RCC 7860 (cell line): ENCODE measurements at regions not wholly inside any gene's neighbourhood (a gene's known extent, or its start where the extent isn't known, plus 50 kb on each side); places are given as distances from the start of the nearest gene placed in this dataset.
"Not testable (repeated sequence)": the region's sequence is repeated elsewhere in the genome, so short reads cannot be mapped to it uniquely, and the experiment has no call there.

Experiments used
- DNase-seq: peaks from one replicate; pipeline ENCODE4 v3.0.0-alpha.2; 2015; ENCODE audit warnings: low spot score
- FAIRE-seq: peaks from 2 replicates; lab custom pipeline; 2012; peaks lifted over from hg19 to GRCh38; lab: Jason Lieb, UNC

DNA sequence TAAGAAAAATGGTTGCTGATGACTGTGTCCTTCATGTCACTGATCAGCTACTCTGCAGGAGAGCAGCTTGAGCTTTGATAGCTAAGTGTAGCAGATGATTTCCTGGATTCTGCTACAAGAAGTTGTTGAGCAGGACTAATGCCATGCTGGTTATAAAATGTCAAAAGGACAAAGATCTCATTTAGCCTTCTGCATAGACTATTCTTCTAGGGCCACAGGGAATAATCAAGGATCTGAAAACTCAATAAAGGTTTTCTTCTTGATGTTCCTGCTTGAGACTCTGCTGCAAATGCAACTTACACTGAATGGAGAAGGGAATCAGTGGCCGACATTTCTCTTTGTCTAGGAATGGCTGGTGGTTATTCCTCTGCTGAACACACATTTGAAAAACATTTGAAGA, 360.3 kb upstream of the PTCHD4 start:
- no peak for DNase-seq
- FAIRE-seq = no peak

DNA sequence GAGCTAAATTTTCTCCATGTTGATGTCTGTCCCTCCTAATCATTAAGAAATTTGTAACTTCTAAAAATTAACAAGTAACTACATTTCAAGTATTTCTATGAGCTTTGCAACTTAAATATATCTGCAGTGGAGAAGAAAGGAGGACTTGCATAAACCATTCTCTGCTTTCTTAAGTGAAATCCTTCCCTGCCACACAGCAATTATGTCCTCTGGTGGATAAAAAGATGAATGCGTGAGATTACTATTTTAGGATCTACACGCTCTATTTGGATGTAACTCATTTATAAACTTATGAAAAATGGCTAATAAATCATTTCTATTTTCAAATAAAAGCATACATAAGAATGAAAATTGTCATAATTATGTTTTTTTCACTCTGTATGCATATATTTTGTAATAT, 338.0 kb upstream of the PTCHD4 start:
- FAIRE-seq (no peak), DNase-seq (no peak)

- FAIRE-seq (no peak), DNase-seq (no peak)
These were observed 336.3 kb upstream of the PTCHD4 start for GRCh38 chr6:48447251-48447650.

DNA sequence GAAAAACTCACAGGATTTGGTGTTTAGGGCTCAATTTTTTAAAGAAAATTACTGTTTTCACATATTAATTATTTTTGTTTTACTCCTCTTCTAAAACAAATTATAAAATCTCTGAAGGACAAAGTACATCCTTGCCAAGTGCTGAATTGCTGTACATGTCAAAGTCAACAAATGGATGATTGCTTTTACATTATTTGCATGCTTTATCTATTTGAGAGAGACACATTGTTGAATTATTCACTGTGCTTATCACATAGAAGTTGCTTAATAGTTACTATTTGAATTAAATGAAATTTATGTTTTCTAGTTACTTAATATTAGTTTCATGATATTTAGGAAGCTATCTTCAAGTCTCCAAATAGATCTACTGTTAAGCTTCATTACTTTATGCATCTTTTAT, 318.6 kb upstream of the PTCHD4 start:
- peak; percentile 4 for FAIRE-seq
- DNase-seq = no peak

DNA sequence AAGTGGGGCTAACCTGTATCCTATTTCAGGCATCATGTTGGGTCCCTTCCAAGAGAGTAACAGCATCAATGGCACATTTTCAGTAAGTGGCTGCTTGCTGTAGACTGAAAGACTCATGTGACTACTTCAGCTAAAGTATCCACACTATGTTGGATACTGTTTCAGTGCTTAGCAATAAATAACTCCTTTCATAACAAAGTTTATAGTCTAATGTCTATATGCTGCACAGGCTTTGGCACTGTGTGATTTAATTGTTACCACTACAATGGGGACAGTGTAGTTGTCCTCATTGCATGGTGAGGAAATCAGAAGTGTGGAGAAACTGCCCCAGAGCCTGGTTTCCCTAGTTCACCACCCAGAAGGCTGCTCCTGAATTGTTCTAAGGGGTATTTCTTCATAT, 318.0 kb upstream of the PTCHD4 start:
- no peak for FAIRE-seq
- DNase-seq = no peak

DNA sequence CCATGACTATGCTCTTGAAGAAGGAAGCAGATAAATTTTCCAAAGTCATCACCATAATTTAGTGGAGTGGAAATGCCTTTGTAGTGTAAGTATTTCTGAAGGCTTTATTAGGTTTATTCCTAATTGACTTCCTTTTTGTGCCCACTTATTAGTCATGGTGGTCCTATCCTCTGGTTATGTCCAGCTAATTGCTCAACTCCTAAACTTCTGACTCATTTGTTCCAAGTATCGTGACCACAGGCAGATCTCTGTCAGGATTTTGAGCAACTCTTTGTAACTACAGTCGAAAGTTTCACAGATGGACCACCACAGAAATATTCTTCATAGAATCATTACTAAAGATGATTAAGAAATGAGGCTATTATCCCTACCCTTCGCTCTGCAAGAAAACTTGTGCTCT, 315.6 kb upstream of the PTCHD4 start:
- DNase-seq = peak; percentile 51
- peak; percentile 64 for FAIRE-seq

DNA sequence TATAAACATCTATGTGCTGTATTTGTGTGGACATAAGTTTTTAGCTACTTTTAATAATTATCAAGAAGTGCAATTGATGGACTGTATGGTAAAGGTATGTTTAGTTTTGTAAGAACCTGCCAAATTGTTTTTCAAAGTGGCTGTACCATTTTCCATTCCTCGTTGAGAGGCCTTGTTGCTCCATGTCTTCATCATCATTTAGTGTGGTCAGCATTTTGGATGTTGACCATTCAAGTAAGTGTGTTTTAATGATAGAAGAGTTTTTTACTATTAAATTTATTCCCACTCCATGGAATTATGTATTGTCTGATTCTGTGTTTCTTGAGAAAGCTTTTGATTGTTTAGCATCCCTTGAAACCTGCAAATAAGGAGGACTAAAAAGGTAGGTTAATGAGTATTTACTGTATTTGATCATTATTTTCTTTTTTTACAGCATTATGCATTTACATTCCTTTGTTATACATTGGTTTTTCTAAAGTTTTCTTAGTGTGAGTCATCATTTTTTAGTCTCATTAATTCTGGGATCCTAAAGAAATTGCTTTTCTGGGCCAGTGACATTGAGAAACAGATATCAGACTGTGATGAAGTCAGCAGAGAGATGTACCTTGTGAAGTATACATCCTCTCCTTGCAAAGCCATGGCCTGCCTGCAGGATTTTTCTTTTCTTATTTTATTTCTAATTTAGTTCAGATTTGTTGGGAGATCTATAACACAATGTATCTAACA, 312.8 kb upstream of the PTCHD4 start:
- no peak for FAIRE-seq
- DNase-seq = no peak

DNA sequence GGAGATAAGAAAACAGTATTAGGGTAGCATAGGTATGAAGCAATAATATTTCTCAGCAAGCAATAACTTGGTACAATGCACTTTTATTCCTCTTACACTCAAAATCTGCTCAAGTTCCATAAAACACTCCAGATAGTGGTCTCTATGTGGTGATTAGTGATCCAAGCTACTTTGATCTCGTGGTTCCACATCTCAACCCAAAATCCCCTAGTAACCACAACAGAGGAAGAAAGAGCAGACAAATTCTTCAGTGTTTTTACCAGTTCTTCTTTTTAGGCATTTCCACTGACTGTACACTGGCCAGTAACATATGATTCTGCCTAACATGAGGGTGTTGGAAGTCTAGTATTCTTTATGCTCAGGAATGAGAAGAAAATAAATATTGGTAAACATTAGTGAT, 309.0 kb upstream of the PTCHD4 start:
- FAIRE-seq (no peak), DNase-seq (no peak)

GRCh38 chr6:48417927-48418326, 306.9 kb upstream of the PTCHD4 start:
- FAIRE-seq (no peak), DNase-seq (no peak)

- no peak for FAIRE-seq
- no peak for DNase-seq
These were observed 301.7 kb upstream of the PTCHD4 start for GRCh38 chr6:48412656-48413055.

GRCh38 chr6:48404927-48405326, 293.9 kb upstream of the PTCHD4 start:
- DNase-seq (no peak), FAIRE-seq (no peak)

GRCh38 chr6:48403587-48403986, 292.6 kb upstream of the PTCHD4 start:
- DNase-seq = no peak
- no peak for FAIRE-seq

GRCh38 chr6:48401016-48401415, 290.0 kb upstream of the PTCHD4 start:
- FAIRE-seq = no peak
- DNase-seq = no peak

DNA sequence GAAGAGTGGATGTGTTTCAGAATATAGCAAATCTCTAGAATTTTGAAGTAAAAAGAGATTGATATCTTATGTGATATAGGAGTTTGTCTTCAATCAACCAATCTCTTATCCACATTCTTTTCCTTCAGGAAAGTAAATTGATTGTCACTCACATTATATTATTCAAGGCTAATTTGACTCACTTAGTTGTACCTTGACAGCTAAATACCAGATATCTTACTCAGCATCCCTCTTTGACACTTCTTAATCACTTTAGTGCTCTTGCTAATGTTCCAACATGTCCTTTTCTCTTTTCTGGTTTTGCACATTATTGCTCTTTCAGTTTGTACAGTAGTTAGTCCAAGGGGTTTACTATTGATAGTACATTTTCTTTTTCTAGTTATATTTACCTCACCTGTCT, 286.9 kb upstream of the PTCHD4 start:
- FAIRE-seq (no peak), DNase-seq (no peak)

GRCh38 chr6:48389146-48390043, 278.4 kb upstream of the PTCHD4 start:
- DNase-seq (no peak), FAIRE-seq (no peak)

- FAIRE-seq (no peak), DNase-seq (no peak)
These were observed 277.0 kb upstream of the PTCHD4 start for GRCh38 chr6:48388044-48388443.

GRCh38 chr6:48378884-48379407, 267.9 kb upstream of the PTCHD4 start:
- no peak for FAIRE-seq
- DNase-seq = no peak

DNA sequence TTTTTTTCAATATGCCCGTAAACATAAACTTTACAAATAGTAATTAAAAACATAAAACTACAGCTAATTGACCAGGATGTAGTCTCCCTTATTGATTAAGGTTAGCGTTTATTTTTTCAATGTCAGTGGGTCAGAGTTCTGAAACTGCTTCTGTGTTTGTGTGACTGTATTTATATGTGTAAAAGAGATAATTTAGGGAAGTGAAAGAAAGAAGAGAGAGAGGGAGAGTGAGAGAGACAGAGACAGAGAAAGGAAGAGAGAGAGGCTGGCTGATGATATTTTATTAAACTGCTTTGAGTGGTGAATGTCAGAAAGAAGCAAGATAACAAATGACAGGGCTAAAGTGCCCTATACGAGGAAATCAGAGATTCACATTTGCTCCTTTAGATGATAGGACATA, 266.1 kb upstream of the PTCHD4 start:
- DNase-seq = no peak
- no peak for FAIRE-seq

GRCh38 chr6:48371226-48371625, 260.2 kb upstream of the PTCHD4 start:
- not testable (repeated sequence) for DNase-seq, FAIRE-seq

GRCh38 chr6:48369100-48369499, 258.1 kb upstream of the PTCHD4 start:
- FAIRE-seq = no peak

GRCh38 chr6:48325701-48326100, 214.7 kb upstream of the PTCHD4 start:
- no peak for DNase-seq
- FAIRE-seq = no peak

More at GRCh38 chr6:48369100-48369499, 258.1 kb upstream of the PTCHD4 start:
- no peak for DNase-seq

DNA sequence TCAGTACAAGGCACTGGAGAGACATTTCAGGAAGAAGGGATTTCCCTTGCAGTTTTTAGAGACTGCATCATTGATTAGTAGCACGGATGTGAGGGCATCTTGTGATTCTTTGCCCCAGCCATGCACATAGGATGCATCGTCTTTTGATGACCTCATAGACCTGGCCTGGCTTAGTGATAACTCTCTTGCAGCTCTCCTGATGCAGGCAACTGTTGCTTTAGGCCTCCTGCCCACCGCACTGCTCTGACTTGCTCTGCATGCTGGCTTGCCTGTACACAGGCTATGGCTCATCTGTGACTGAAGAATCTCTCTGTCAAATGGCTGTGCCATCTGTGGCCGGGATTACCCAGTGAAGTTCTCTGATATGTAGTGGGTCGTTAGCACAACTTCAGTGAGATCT, 207.7 kb upstream of the PTCHD4 start:
- DNase-seq = peak; percentile 63

More for the DNA sequence above, 207.7 kb upstream of the PTCHD4 start:
- FAIRE-seq = no peak
